SKM-1 (cell line): ENCODE measurements at regions not wholly inside any gene's neighbourhood (a gene's known extent, or its start where the extent isn't known, plus 50 kb on each side); places are given as distances from the start of the nearest gene placed in this dataset.

ENCODE experiments used
- DNase-seq: peaks from one replicate; lab custom pipeline; 2025; ENCODE audit not compliant: unreplicated experiment; lab: John Stamatoyannopoulos, UW

DNA sequence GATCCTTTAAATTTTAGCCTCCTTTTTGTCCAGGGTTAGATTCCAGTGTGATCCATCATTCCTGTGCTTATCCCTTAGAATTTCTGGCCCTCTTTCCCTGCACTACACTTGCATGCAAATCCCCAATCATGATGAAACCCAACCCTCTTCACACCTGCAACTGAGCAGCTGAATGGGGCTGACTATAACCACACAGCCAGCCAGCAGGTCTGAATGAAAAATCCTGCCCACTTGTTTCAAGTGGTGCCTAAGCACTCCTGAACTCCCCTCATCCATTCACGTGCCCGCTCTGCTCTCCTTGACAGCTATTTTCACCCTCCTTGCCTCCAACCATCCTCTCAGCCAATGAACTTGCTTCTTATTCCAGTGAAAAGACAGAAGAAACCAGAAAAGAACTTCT, 80.5 kb upstream of the AFF3 start:
- DNase-seq = no peak

GRCh38 chr2:100218552-100218951, 76.2 kb upstream of the AFF3 start:
- DNase-seq = no peak

DNA sequence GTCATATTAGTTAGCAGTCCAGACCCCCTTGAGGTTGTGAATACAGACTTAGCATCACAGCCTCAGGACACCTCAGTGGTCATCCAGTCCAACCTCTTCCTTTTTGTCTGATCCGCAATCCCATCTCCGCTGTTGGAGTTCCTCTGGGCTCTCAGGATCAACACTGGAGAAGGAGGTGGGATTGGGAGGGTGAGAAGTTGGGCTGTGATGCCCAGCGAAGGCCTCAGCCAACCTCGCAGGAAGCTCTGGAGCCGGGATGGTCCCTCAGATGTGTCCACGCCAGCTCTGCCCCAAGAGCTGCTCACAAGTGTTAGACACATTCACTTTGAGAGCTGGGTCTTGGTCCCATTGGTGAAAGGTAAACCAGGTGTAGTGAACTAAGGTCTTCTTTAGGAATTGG, 74.9 kb upstream of the AFF3 start:
- no peak for DNase-seq

GRCh38 chr2:100216015-100216414, 73.6 kb upstream of the AFF3 start:
- no peak for DNase-seq

GRCh38 chr2:100215371-100215770, 73.0 kb upstream of the AFF3 start:
- DNase-seq = no peak

DNA sequence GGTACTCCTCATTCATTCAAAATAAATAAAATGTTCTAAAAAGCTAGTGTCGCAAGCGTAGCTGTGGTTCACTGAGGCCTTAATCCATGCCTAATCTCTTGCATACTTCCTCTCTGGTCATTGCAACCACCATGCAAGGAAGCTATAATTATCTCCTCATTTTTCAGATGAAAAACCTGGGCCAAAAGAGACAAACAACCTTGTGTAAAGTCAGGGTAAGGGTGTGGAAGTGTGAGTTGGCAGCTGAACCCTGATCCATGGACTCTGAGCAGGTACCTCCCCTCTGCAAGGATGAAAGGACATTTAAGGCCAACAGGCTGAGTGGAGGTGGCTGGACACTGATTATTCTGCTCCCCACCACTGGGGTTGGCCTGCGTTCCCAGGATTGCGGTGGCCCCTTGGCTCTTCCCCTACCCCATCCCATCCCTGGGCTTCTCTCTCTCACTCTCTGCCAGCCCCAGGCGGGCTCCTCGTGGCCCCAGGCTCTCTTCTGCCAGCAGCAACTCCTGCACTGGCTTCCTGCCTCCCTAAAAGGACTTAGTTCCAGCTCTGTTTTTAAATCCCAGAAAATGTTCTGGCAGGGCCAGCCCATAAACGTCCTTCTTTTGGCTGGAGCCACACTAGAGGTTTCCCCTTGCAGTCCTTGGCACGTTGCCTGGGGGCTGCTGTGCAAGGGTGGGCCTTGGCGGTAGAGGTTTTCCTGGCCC, 72.0 kb upstream of the AFF3 start:
- DNase-seq = peak; percentile 84

GRCh38 chr2:100213595-100213994, 71.2 kb upstream of the AFF3 start:
- DNase-seq = no peak

DNA sequence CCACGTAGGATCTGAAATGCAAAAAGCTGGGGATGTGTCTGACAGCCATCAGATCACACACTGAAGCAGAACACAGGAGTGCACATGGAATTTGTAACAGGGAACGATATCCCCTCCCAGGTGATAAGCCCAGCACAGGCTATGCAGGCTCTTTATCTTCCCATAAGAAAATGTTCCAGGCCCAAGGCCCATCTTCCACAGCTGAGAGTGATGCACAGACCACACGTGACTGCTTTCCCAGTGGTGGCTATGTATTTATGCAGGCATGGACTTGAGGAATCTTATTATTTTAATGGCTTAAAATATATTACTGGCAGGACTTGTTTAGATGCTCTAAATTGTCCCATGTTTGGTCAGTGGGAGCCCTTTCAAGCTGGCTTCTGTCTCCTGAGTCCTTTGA, 70.5 kb upstream of the AFF3 start:
- DNase-seq = no peak

DNA sequence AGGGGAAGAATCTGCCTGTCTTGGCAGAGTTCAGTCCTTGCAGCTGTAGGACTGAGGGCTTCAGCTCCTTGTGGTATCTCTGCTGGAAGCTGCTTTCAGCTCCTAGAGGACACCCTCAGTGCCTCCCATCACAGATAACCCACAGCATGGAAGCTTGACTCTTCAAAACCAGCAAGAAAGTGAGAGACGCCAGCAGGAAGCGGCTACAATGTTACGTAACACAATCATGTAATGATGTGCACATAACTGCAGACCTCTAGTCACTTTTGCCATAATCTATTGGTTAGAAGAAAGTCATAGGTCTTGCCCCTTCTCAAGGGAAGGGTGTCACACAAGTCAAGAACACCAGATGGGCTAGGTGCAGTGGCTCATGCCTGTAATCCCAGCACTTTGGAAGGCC, 69.1 kb upstream of the AFF3 start:
- DNase-seq = peak; percentile 92

DNA sequence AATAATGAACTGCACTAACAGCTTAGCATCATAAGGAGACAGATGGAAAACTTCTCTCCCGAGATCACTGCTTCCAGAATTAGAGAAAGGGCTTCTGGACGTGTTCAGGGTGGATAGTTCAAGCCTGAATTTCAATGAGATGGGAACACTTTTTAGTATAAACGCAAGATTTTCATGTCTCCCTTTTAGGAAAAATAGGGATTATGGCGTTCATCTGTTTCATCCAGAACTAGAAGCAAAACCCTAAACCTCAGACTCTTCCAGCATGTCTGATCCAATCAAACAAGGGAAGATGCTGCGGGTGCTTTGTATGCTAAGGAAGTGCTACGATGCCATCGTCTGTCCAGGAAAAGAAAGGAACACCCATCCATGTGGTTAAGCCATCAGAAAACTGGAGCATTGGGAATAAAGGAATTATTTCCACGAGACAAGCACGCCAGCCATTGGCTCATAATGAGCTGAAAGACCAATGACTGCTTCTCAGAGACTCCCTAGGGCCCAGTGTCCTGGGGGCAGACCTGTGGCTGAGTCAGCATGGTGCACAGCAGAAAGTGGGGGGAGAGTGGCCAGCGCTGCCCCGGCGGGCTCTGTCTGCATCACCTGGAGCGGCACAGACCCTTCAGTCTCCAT, 65.9 kb upstream of the AFF3 start:
- DNase-seq = no peak

DNA sequence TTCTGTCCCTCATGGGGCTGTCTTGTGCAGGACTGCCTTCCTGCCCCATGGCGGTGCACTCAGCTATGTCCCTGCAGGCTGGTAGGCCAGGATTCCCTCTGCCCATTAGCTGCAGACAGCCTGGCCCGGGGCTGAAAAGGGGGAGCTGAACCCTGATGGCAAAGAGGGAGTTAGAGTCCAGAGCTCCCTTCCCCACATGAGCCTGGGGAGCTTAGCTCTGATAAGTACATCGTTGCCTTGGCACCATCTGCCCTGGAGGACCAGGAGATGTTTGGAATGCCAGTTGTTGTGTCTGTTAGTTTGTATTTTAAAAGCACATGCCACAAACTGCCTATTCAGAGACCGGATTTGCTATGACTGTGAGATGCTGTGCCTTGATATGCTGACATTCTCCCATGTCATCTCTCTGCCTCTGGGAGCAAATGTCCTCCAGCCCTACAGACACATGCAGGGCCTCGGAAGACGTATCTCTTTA, 65.1 kb upstream of the AFF3 start:
- DNase-seq = no peak

DNA sequence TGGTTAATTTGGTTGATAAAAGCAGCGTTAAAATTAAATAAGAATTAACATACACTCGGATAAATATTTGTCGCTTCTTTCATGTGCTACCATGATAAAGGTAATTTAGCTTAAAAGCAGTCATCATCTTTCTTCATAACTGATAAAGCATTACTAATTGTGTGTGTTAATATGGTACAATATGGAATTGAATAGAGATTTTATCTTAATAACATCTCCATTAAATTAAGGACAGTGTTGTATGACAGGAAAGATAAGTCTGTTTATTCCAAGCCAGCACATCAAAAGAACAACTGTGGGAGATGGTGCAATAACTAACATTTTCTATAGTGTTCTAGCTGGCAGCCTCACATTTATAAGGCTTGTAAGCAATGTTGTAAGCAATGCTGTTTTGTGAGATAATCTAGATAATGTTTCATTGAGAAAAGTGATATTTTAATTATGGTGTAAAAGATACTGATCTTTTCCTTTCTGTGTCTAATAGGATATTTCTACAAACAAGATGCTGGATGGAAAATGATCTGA, 64.4 kb upstream of the AFF3 start:
- DNase-seq = no peak

DNA sequence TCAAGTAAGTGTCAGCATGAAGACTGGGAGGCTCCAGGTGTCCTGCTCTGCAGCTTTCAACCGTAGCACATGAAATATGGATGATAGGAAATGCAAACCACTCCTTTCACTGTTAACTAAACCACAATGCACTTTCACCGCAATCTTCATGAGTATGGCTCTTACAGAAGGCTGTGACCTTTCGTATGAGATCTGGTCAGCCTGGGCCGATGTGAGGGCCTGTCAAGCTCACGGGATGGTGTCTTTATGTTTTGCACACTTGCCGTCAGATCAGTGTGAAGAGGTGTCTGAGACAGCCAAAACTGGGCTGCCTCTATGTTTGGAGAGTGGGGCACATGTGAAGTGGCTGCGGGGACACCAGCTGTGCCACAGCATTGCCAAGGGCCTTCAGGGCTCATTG, 62.8 kb upstream of the AFF3 start:
- DNase-seq = no peak

GRCh38 chr2:100202567-100202966, 60.2 kb upstream of the AFF3 start:
- no peak for DNase-seq

- no peak for DNase-seq
Observed at GRCh38 chr2:100200985-100201384, 58.6 kb upstream of the AFF3 start.

DNA sequence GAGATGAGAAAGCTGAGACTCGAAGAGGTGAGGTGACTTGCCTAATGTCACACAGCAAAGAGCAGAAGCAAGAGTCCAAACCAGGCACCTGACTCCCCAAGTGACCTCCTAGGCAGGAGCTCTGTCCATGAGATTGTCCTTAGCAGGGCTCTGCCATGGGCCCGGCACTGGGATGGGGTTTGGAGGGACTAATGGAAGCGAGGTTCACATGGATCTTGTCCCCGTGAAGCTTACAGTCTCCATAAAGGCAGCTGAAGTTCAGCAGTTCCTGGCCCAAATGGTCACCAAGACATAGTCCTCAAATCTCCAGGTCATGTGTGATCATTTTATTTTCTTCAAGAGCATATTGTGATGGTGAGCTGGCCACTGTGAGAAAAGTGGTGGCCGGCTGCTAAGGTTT, 57.0 kb upstream of the AFF3 start:
- no peak for DNase-seq

DNA sequence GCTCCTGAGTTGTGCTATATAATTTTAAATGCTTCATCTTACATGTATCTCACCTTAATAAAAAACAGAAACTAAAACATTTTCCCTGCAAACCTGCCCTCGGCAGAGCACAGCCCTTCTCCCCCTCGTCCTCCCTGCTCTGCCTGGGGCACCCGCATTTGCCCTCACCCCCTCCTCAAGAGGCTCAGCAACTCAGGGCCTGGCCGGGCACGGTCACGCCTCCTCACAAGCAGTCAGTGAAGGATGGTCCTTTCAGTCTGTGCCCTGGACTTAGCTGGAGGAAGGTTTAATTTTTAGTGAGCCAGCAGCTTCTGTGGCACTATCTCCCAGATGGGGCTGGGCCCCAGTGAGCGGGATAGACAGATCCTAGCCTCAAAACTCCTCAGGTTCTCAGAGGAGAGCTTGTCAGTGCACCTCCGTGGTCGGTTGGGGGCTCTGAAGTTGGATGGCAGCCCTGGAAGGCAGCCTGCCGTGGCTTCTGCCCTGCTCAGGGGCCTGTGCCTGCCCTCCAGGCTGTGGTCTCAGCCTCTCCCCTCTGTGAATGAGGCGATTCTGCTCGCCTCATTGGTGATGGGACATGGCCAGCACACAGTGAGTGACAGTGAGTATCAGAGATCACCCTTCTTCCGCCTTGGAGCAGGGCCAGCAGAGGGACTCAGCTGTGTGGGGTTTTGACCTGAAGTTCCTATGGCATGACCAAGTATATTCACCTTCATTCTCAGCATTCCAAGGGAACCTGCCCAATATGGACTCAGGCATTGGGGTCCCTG, 56.3 kb upstream of the AFF3 start:
- no peak for DNase-seq

GRCh38 chr2:100197631-100198153, 55.3 kb upstream of the AFF3 start:
- no peak for DNase-seq

- no peak for DNase-seq
Observed at GRCh38 chr2:100196786-100197494, 54.5 kb upstream of the AFF3 start.

DNA sequence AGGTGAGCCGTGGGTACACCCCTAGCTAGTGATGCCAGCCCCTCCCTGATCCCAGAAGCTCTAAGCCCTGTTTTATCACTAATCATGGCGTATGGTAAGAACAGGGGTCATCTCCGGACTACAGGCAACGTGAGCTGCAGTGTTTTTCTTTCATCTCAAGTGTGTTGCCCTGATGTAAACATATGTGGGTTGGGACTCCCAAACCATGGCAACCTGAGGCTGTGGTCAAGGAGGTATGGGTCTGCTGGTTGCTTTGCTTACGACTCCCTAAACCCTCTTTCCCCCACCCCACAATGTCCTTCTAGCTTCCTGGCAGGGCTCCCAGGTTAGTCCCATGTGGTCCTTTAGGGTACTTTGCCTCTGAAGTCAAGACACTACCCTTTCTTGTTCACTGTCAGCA, 53.6 kb upstream of the AFF3 start:
- DNase-seq = no peak

DNA sequence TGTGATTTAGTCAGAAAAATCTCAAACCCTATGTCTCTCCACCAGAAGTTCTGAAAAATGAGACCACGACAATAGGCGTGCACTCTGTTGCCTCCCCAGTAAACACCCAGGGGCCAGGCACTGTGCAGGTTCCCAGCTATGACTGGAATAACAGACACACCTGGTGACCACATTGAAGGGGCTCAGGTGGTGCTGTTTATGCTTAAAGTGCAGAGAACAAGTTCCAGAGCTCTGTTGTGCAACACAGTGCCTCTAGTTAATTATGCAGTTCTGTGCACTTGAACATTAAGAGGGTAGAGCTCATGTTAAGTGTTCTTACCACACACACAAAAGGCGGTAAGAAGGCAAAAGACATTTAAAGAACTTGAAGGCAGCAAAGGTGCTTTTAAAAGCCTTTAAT, 52.6 kb upstream of the AFF3 start:
- DNase-seq = no peak
